ENCODE measurements at regions not wholly inside any gene's neighbourhood (a gene's known extent, or its start where the extent isn't known, plus 50 kb on each side); places are given as distances from the start of the nearest gene placed in this dataset.
"Not testable (repeated sequence)": the region's sequence is repeated elsewhere in the genome, so short reads cannot be mapped to it uniquely, and the experiment has no call there.

- no peak for FAIRE-seq
- DNase-seq (ENCODE audit: extremely low spot score, insufficient read length, low read depth), result no peak
Observed at GRCh38 chr3:82236257-82236656, 474.8 kb upstream of the GBE1 start.

- FAIRE-seq (no peak), DNase-seq (ENCODE audit: extremely low spot score, insufficient read length, low read depth) (no peak)
Observed at GRCh38 chr3:82229397-82229796, 468.0 kb upstream of the GBE1 start.

- FAIRE-seq, result no peak
- no peak for DNase-seq (ENCODE audit: extremely low spot score, insufficient read length, low read depth)
Observed at GRCh38 chr3:82224661-82225060, 463.2 kb upstream of the GBE1 start.

DNA sequence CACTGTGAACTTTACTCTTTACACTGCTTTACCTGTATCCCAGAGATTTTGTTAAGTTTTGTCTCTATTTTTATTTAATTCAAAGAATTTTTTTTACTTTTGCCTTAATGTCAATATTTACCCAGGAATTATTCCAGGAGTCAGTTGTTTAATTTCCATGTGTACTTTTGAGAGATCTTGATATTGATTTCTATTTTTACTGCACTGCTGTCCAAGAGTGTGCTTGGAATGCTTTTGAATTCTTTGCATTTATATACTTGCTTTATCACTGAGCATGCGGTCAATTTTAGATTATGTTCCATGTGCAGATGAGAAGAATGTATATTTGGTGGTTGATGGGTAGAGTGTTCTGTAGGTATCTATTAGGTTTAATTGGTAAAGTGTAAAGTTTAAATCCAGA, 461.0 kb upstream of the GBE1 start:
- FAIRE-seq (no peak), DNase-seq (ENCODE audit: extremely low spot score, insufficient read length, low read depth) (no peak)

GRCh38 chr3:82217571-82217970, 456.1 kb upstream of the GBE1 start:
- DNase-seq (ENCODE audit: extremely low spot score, insufficient read length, low read depth) (no peak), FAIRE-seq (no peak)

DNA sequence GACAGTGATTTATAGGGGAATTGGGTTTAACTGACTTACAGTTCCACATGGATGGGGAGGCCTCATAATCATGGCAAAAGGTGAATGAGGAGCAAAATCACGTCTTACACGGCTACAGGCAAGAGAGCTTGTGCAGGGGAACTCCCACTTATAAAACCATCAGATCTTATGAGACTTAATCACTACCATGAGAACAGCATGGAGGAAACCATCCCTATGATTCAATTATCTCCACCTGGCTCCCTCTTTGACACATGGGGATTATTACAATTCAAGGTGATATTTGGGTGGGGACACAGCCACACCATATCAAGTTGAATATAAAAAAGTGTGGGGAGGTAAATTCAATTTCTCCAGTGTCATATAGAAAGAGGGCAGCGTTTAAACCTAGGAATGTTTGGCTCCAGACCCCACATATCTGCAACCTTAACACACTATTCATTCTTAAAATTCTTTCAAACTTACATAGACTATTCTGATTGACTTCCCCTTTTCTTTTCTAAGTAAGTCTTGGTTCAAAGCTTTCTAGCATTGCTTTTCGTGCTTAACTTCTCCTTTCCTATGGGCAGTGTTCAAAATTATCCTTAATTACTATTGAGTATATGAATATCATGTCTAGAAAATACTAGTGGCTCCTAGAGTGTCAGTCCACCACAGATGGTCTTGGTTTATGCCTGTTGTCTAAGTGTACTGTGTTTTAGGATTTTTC, 446.7 kb upstream of the GBE1 start:
- FAIRE-seq, result no peak
- DNase-seq (ENCODE audit: extremely low spot score, insufficient read length, low read depth), result no peak

DNA sequence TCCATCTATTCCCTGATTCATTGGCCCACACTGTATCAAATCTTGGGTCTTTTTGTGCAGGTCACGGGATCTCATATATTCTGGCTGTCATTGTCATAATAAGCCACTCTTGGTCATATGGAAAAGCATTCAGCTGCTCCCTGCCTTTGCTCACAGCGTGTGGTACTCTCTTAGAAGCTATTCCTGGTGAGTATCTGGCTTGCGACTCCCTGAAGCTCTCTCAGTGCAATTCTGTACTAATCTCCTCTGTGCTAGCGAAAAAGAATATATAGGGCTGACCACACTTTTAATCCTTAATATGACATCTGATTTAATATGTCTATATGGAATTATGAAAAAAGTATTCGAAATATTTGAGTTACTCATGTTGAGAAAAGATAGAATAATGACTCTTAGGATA, 440.8 kb upstream of the GBE1 start:
- FAIRE-seq, result no peak
- DNase-seq (ENCODE audit: extremely low spot score, insufficient read length, low read depth), result no peak

DNA sequence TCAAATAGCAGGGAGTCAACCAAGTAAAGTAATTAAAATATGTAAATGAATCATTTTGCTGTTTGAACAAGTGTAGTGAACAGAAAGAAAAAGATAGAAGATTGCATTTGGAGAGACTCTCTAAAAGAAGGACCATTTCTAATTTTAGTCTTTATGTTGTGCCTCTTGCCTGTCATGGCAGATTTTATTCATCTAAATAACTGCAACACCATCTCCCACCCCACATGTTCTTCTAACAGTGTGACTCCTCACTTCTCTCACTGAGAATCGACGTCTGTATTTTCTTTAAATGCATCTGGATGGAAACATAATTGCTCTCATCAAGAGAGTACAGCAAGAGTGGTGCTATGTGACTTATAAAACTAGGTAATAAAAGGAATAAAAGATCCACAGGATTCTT, 439.9 kb upstream of the GBE1 start:
- FAIRE-seq (no peak), DNase-seq (ENCODE audit: extremely low spot score, insufficient read length, low read depth) (no peak)

- FAIRE-seq, result no peak
- DNase-seq (ENCODE audit: extremely low spot score, insufficient read length, low read depth), result no peak
Observed at GRCh38 chr3:82198009-82198408, 436.6 kb upstream of the GBE1 start.

- DNase-seq (ENCODE audit: extremely low spot score, insufficient read length, low read depth), result no peak
- no peak for FAIRE-seq
Observed at GRCh38 chr3:82196645-82197044, 435.2 kb upstream of the GBE1 start.

- no peak for DNase-seq (ENCODE audit: extremely low spot score, insufficient read length, low read depth)
- no peak for FAIRE-seq
Observed at GRCh38 chr3:82194870-82195269, 433.4 kb upstream of the GBE1 start.

DNA sequence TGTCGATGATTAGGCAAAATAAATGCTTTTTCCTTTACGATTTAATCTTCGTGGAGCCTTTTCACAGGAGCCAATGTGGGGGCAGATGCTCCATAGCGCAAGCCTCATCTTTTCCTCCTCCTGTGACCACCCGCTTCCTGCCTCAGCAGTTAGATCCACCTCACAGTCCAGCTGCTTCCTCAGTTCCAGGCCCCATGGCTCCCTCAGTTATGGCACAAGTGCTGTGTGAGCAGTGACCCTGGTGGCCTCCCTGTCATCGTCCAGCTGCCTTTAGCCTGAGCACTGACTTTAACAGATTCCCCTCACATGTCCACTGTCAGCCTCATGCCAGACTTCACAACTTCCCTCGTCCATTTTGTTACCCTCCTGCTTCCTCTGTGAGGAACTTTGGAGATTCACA, 424.6 kb upstream of the GBE1 start:
- DNase-seq (ENCODE audit: extremely low spot score, insufficient read length, low read depth), result no peak
- FAIRE-seq, result no peak

- DNase-seq (ENCODE audit: extremely low spot score, insufficient read length, low read depth) (no peak), FAIRE-seq (no peak)
Observed at GRCh38 chr3:82179291-82179690, 417.8 kb upstream of the GBE1 start.

DNA sequence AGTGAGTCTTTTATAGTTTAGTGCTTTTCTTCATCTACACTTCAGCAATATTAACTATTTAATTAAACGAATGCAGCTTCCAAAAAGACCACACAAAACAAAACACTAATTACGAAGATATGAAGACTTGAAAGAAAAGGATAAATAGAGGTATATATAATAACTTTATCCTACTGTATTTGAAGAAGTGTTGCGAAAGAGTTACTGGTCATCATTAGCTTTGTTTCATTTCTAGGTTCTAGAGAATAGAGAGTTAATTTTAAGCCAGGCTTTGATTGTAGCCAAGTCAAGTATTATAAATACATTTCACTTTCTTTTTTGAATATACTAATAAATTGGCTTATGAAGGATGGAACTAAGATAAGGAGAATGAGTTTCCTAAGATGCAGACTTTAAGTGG, 416.8 kb upstream of the GBE1 start:
- no peak for FAIRE-seq
- no peak for DNase-seq (ENCODE audit: extremely low spot score, insufficient read length, low read depth)

DNA sequence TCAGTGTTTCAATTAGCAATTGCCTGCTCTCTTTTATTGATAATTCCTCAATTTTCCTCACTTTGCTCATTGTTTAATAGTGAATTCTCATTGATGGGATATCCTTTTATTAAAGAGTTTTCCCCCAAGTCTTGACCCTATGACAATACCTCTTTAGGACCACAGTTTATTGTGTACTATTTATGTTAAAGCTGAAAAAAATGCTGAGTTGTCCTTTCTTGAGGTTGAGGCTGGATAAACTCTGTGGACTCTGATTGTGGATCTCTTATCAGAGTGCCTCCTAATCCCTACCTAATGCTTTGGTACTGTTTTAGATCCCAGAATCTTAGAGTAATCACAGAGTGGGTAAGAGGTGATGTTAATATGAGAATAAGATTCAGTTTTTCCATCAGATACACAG, 416.3 kb upstream of the GBE1 start:
- no peak for FAIRE-seq
- DNase-seq (ENCODE audit: extremely low spot score, insufficient read length, low read depth), result no peak

DNA sequence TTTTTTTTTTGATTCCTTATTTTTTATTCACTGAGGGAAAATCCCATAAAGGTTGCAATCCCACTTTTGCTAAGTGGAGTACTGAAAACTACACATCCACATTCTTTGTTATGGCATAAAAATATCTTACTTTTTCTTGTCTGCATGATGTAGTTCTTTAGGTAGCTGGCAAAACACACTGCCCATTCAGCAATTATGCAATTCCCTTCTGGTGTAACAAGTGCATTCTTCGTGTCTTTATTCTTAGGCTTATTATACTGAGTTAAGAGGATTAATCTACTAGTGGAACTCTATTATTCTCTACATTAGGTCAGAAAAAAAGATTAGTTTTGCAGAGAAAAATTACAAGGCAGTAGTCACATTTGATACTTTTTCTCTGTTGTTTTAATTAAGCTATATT, 403.8 kb upstream of the GBE1 start:
- DNase-seq (ENCODE audit: extremely low spot score, insufficient read length, low read depth), result no peak
- FAIRE-seq, result no peak

GRCh38 chr3:82163907-82164520, 402.6 kb upstream of the GBE1 start:
- DNase-seq (ENCODE audit: extremely low spot score, insufficient read length, low read depth), result no peak

DNA sequence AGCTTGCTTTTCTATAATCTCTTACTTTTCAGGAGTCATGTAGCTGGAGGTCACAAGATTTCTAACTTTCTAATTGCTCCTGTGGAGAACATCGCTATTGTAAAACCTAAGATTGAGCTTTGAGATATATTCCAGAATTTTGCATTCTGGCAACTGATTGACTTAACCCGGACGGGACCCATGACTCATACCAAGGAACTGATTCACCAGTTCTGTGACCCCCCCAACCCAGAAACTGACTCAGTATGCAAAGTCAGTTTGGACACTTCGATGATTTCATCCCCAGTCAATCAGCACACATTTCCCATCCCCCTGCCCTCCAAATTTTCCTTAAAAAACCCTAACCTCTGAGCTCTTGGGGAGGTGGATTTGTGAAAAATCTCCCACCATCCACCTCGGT, 396.5 kb upstream of the GBE1 start:
- FAIRE-seq (no peak), DNase-seq (ENCODE audit: extremely low spot score, insufficient read length, low read depth) (no peak)

More at GRCh38 chr3:82163907-82164520, 402.6 kb upstream of the GBE1 start:
- no peak for FAIRE-seq

DNA sequence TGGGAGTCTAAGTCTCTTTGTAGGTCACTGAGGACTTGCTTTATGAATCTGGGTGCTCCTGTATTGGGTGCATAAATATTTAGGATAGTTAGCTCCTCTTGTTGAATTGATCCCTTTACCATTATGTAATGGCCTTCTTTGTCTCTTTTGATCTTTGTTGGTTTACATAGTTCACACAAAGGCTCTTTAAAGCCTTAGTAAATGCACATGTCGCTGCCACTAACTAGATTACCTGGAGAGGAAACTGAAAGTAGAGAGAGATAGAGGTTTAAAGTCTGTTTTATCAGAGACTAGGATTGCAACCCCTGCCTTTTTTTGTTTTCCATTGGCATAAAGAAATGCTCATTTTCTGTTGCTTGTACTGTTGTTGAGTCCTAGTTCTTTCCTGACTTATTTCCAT, 392.4 kb upstream of the GBE1 start:
- FAIRE-seq; DNase-seq (ENCODE audit: extremely low spot score, insufficient read length, low read depth): not testable (repeated sequence)

DNA sequence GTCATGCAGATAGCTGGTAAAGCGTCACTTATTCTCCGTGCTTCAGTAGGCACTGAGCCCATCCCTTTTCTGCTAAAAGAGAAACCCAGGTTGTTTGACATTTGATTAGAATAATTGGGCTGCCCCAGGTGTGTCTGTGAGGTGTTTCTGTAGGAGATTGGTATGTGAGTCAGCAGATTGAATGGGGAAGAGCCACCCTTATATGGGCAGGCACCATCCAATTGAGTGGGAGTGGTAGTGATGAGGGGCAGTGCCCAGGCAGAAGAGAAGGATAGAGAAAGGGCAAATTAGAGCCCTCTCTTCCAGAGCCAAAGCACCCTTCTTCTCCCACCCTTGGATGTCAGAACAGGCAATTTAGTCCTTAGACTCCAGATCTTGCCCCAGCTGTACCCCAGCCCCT, 384.3 kb upstream of the GBE1 start:
- DNase-seq (ENCODE audit: extremely low spot score, insufficient read length, low read depth) (no peak), FAIRE-seq (no peak)

DNA sequence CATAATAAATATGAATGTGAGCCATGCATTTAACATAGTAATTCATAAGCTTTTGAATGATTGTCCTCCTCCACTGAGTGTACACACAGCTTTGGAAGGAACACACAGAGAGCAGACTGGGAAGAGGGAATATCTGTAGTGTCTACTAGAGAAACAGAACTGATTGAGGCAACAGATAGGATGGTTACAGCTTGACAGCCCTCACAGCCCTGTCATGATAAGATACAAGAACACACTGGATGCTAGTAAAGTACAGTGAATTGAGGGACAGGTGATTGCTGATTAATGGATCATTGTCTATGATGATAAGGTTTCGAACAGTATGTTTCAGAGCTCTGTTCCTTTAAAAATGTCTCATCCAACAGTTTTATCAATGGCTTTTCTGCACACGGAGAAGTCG, 383.4 kb upstream of the GBE1 start:
- FAIRE-seq (no peak), DNase-seq (ENCODE audit: extremely low spot score, insufficient read length, low read depth) (no peak)
